PC-3 (cell line): ENCODE measurements at regions not wholly inside any gene's neighbourhood (a gene's known extent, or its start where the extent isn't known, plus 50 kb on each side); places are given as distances from the start of the nearest gene placed in this dataset.
"Not testable (repeated sequence)": the region's sequence is repeated elsewhere in the genome, so short reads cannot be mapped to it uniquely, and the experiment has no call there.

Experiments used
- CTCF ChIP-seq: fragments of 300-600 bp; sonication (generic); conservative IDR thresholded peaks from 2 replicates; pipeline ENCODE4 v1.5.1; 2017; ENCODE audit warnings: antibody characterized with exemption, low read depth, mild to moderate bottlenecking, low read length
- EZH2 ChIP-seq: fragments of 300-600 bp; sonication (generic); IDR thresholded peaks from one replicate; pipeline ENCODE4 v1.6.1; 2017; ENCODE audit warnings: antibody characterized with exemption, mild to moderate bottlenecking, low read length; ENCODE audit not compliant: unreplicated experiment
- EZH2phosphoT487 ChIP-seq: fragments of 300-600 bp; sonication (generic); IDR thresholded peaks from 2 replicates; pipeline ENCODE4 v1.6.1; 2018; ENCODE audit warnings: mild to moderate bottlenecking, antibody characterized with exemption, low read length, borderline replicate concordance

GRCh38 chr21:7826174-7826573 is 2695.2 kb upstream of the TPTE start:
- TF ChIP-seq CTCF, EZH2, EZH2phosphoT487: not testable (repeated sequence)
